Esophagus muscularis mucosa (tissue), 4 donors: ENCODE measurements at regions not wholly inside any gene's neighbourhood (a gene's known extent, or its start where the extent isn't known, plus 50 kb on each side); places are given as distances from the start of the nearest gene placed in this dataset.

Experiments used
- EP300 ChIP-seq: sonication (generic); formaldehyde crosslinking; IDR thresholded peaks from one replicate; pipeline ENCODE4 v1.6.1; 2017; ENCODE audit warnings: antibody characterized with exemption
- POLR2A ChIP-seq: fragments of 450-650 bp; IDR thresholded peaks from one replicate; pipeline ENCODE4 v1.6.1; 2017; ENCODE audit warnings: antibody characterized with exemption, moderate library complexity, mild to moderate bottlenecking, low read depth
- POLR2AphosphoS5 ChIP-seq, 2 donors: sonication (generic); formaldehyde crosslinking; IDR thresholded peaks; one replicate each; pipeline ENCODE4 v1.6.1; 2017; ENCODE audit warnings: antibody characterized with exemption in 2 of 2
- TF ChIP-seq, protein P1 (sequence below), 3 experiments: fragments of 200-600 bp in 2 of 3; fragments of 450-650 bp in 1 of 3; sonication (generic) in 2 of 3; IDR thresholded peaks; one replicate each; pipeline ENCODE4 v1.5.1; 2017 to 2019; ENCODE audit warnings: antibody characterized with exemption in 3 of 3, mild to moderate bottlenecking in 2 of 3, moderate library complexity in 1 of 3

DNA sequence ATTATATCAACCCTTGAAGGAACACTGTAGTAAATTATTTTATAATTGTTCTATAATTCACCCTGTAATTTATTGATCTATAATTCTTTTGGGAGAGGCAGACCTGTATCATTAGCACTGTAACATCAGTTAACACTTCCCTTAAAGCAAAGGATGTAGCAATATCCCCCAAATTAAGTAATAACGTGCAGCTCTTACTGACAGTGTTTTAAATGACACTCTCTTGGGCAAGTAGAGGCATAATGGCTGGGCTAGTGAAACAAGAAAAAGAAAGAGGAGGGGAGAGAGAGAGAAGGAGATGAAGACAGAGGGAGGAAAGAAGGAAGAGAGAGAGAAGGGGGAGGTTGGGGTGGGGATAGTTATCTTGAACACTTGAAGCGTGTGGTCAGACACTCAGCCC is 161.0 kb upstream of the RNF32 start:
- no peak for TF ChIP-seq POLR2A
- TF ChIP-seq, protein P1, sequence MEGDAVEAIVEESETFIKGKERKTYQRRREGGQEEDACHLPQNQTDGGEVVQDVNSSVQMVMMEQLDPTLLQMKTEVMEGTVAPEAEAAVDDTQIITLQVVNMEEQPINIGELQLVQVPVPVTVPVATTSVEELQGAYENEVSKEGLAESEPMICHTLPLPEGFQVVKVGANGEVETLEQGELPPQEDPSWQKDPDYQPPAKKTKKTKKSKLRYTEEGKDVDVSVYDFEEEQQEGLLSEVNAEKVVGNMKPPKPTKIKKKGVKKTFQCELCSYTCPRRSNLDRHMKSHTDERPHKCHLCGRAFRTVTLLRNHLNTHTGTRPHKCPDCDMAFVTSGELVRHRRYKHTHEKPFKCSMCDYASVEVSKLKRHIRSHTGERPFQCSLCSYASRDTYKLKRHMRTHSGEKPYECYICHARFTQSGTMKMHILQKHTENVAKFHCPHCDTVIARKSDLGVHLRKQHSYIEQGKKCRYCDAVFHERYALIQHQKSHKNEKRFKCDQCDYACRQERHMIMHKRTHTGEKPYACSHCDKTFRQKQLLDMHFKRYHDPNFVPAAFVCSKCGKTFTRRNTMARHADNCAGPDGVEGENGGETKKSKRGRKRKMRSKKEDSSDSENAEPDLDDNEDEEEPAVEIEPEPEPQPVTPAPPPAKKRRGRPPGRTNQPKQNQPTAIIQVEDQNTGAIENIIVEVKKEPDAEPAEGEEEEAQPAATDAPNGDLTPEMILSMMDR (IDR thresholded peaks at IDR 0.05) = no peak
- no peak for TF ChIP-seq EP300
- TF ChIP-seq POLR2AphosphoS5 (IDR thresholded peaks at IDR 0.05) = no peak
